ENCODE measurements at regions not wholly inside any gene's neighbourhood (a gene's known extent, or its start where the extent isn't known, plus 50 kb on each side); places are given as distances from the start of the nearest gene placed in this dataset.

- no peaks in the 10 kb centered on the region for H3K27me3 ChIP-seq (ENCODE audit: control insufficient read depth, extremely low read depth, insufficient read depth, low read length)
- DNase-seq (ENCODE audit: low read depth, low spot score) = no peak
- no peaks in the 10 kb centered on the region for H3K4me1 ChIP-seq (ENCODE audit: control insufficient read depth, extremely low read depth, insufficient read depth, low read length)
- no peaks in the 10 kb centered on the region for H3K9me1 ChIP-seq (ENCODE audit: control insufficient read depth, extremely low read depth, insufficient read depth, low read length)
- no peak overlapping the region for H3K27ac ChIP-seq (ENCODE audit: control insufficient read depth, insufficient read depth, low read length)
- H4K20me1 ChIP-seq (ENCODE audit: control insufficient read depth, extremely low read depth, insufficient read depth, low read length) = no peaks in the 10 kb centered on the region
- no peak overlapping the region for H3K4me2 ChIP-seq (ENCODE audit: control insufficient read depth, extremely low read depth, insufficient read depth, low read depth, low read length)
- dilution Hi-C loops (cut with MboI; ENCODE audit: extremely low pct_ligation_motif_present, low sequenced_read_pairs) = no loop called here
- TF ChIP-seq EZH2 (IDR thresholded peaks at IDR 0.05; ENCODE audit: low read length) (no peak), CTCF (optimal IDR thresholded peaks at IDR 0.05 in 1 of 3, IDR thresholded peaks at IDR 0.05 in 1 of 3, conservative IDR thresholded peaks at IDR 0.05 in 1 of 3; ENCODE audit: extremely low read depth in 1 of 3, insufficient read depth in 2 of 3, low read length in 3 of 3) (no peak)
- no peaks in the 10 kb centered on the region for H3K79me2 ChIP-seq (ENCODE audit: control insufficient read depth, insufficient read depth, low read length)
- no peak overlapping the region for H3K9ac ChIP-seq (ENCODE audit: control insufficient read depth, extremely low read depth, insufficient read depth, low read length)
- no peaks in the 10 kb centered on the region for H3K36me3 ChIP-seq (ENCODE audit: control insufficient read depth in 2 of 2, extremely low read depth in 1 of 2, insufficient read depth in 2 of 2, low read length in 2 of 2)
- H2AFZ ChIP-seq (ENCODE audit: control insufficient read depth, low read length) = no peak overlapping the region
- no peak for FAIRE-seq
- no peak overlapping the region for H3K4me3 ChIP-seq (ENCODE audit: control insufficient read depth in 2 of 3, extremely low read depth in 1 of 3, insufficient read depth in 2 of 3, low read depth in 1 of 3, low read length in 3 of 3)
- no peaks in the 10 kb centered on the region for H3K9me3 ChIP-seq (ENCODE audit: control insufficient read depth, low read depth, low read length)
These were observed 97.4 kb upstream of the CYRIA start for GRCh38 chr2:16763056-16763455.

- H3K36me3 ChIP-seq (ENCODE audit: control insufficient read depth in 2 of 2, extremely low read depth in 1 of 2, insufficient read depth in 2 of 2, low read length in 2 of 2) = no peaks in the 10 kb centered on the region
- no peak for DNase-seq (ENCODE audit: low read depth, low spot score)
These were observed 94.8 kb upstream of the CYRIA start for GRCh38 chr2:16760426-16760825.

More at GRCh38 chr2:16760426-16760825, 94.8 kb upstream of the CYRIA start:
- Histone ChIP-seq H3K27ac (ENCODE audit: control insufficient read depth, insufficient read depth, low read length) (no peak overlapping the region), H4K20me1 (ENCODE audit: control insufficient read depth, extremely low read depth, insufficient read depth, low read length) (no peaks in the 10 kb centered on the region), H3K4me2 (ENCODE audit: control insufficient read depth, extremely low read depth, insufficient read depth, low read depth, low read length) (no peak overlapping the region), H3K9me1 (ENCODE audit: control insufficient read depth, extremely low read depth, insufficient read depth, low read length) (no peaks in the 10 kb centered on the region), H3K4me1 (ENCODE audit: control insufficient read depth, extremely low read depth, insufficient read depth, low read length) (no peaks in the 10 kb centered on the region), H3K27me3 (ENCODE audit: control insufficient read depth, extremely low read depth, insufficient read depth, low read length) (no peaks in the 10 kb centered on the region), H3K79me2 (ENCODE audit: control insufficient read depth, insufficient read depth, low read length) (no peaks in the 10 kb centered on the region), H2AFZ (ENCODE audit: control insufficient read depth, low read length) (no peak overlapping the region), H3K9me3 (ENCODE audit: control insufficient read depth, low read depth, low read length) (no peaks in the 10 kb centered on the region), H3K4me3 (ENCODE audit: control insufficient read depth in 2 of 3, extremely low read depth in 1 of 3, insufficient read depth in 2 of 3, low read depth in 1 of 3, low read length in 3 of 3) (no peak overlapping the region), H3K9ac (ENCODE audit: control insufficient read depth, extremely low read depth, insufficient read depth, low read length) (no peak overlapping the region)
- no peak for TF ChIP-seq CTCF (optimal IDR thresholded peaks at IDR 0.05 in 1 of 3, IDR thresholded peaks at IDR 0.05 in 1 of 3, conservative IDR thresholded peaks at IDR 0.05 in 1 of 3; ENCODE audit: extremely low read depth in 1 of 3, insufficient read depth in 2 of 3, low read length in 3 of 3)
- no peak for TF ChIP-seq EZH2 (IDR thresholded peaks at IDR 0.05; ENCODE audit: low read length)
- FAIRE-seq = no peak
- dilution Hi-C loops (cut with MboI; ENCODE audit: extremely low pct_ligation_motif_present, low sequenced_read_pairs) = no loop called here
